Stimulated activated naive CD4-positive, alpha-beta T cell (primary cell): ENCODE measurements at regions not wholly inside any gene's neighbourhood (a gene's known extent, or its start where the extent isn't known, plus 50 kb on each side); places are given as distances from the start of the nearest gene placed in this dataset.

Source experiments
- DNase-seq, 6 experiments: peaks; one replicate each; lab custom pipeline; 2025; lab: John Stamatoyannopoulos, UW

- no peak for DNase-seq
These were observed 52.4 kb upstream of the TRIO start for GRCh38 chr5:14090755-14091154.

GRCh38 chr5:14090290-14090689 lies 52.9 kb upstream of the TRIO start:
- no peak for DNase-seq

- no peak for DNase-seq
These were observed 53.9 kb upstream of the TRIO start for GRCh38 chr5:14089198-14089597.

- no peak for DNase-seq
These were observed 56.9 kb upstream of the TRIO start for GRCh38 chr5:14086261-14086660.

GRCh38 chr5:14082973-14083372 lies 60.2 kb upstream of the TRIO start:
- no peak for DNase-seq

- DNase-seq, result no peak
These were observed 60.6 kb upstream of the TRIO start for GRCh38 chr5:14082523-14082922.

GRCh38 chr5:14081791-14082190 lies 61.4 kb upstream of the TRIO start:
- DNase-seq, result no peak

- no peak for DNase-seq
These were observed 64.4 kb upstream of the TRIO start for GRCh38 chr5:14078716-14079115.

GRCh38 chr5:14077501-14077900 lies 65.6 kb upstream of the TRIO start:
- DNase-seq, result no peak

- DNase-seq, result no peak
These were observed 66.6 kb upstream of the TRIO start for GRCh38 chr5:14076561-14076960.

GRCh38 chr5:14075937-14076336 lies 67.2 kb upstream of the TRIO start:
- DNase-seq, result no peak

- DNase-seq, result no peak
These were observed 71.7 kb upstream of the TRIO start for GRCh38 chr5:14071433-14071832.

GRCh38 chr5:14069021-14069420 lies 74.1 kb upstream of the TRIO start:
- DNase-seq, result no peak

GRCh38 chr5:14068136-14068535 lies 75.0 kb upstream of the TRIO start:
- no peak for DNase-seq

- no peak for DNase-seq
These were observed 76.8 kb upstream of the TRIO start for GRCh38 chr5:14066326-14066725.

GRCh38 chr5:14064841-14065240 lies 78.3 kb upstream of the TRIO start:
- no peak for DNase-seq

- no peak for DNase-seq
These were observed 79.5 kb upstream of the TRIO start for GRCh38 chr5:14063691-14064090.

GRCh38 chr5:14063138-14063537 lies 80.0 kb upstream of the TRIO start:
- DNase-seq, result no peak

- no peak for DNase-seq
These were observed 81.0 kb upstream of the TRIO start for GRCh38 chr5:14062178-14062577.

- no peak for DNase-seq
These were observed 82.0 kb upstream of the TRIO start for GRCh38 chr5:14061106-14061505.

GRCh38 chr5:14060218-14060617 lies 82.9 kb upstream of the TRIO start:
- DNase-seq, result no peak

GRCh38 chr5:14059810-14060209 lies 83.3 kb upstream of the TRIO start:
- no peak for DNase-seq

GRCh38 chr5:14057289-14057688 lies 85.9 kb upstream of the TRIO start:
- DNase-seq, result no peak

GRCh38 chr5:14056039-14056438 lies 87.1 kb upstream of the TRIO start:
- DNase-seq, result no peak
